ENCODE measurements at regions not wholly inside any gene's neighbourhood (a gene's known extent, or its start where the extent isn't known, plus 50 kb on each side); places are given as distances from the start of the nearest gene placed in this dataset.

- no peak for DNase-seq
Observed at GRCh38 chr2:81739966-81740365, 1435.4 kb upstream of the LRRTM1 start.

- no peak for DNase-seq
Observed at GRCh38 chr2:81734981-81735380, 1430.4 kb upstream of the LRRTM1 start.

GRCh38 chr2:81714817-81715216 is 1410.3 kb upstream of the LRRTM1 start:
- no peak for DNase-seq

GRCh38 chr2:81706856-81707255 is 1402.3 kb upstream of the LRRTM1 start:
- DNase-seq = no peak

GRCh38 chr2:81703831-81704230 is 1399.3 kb upstream of the LRRTM1 start:
- no peak for DNase-seq

GRCh38 chr2:81692566-81692965 is 1388.0 kb upstream of the LRRTM1 start:
- no peak for DNase-seq

- no peak for DNase-seq
Observed at GRCh38 chr2:81675641-81676040, 1371.1 kb upstream of the LRRTM1 start.

- DNase-seq = no peak
Observed at GRCh38 chr2:81672923-81673322, 1368.4 kb upstream of the LRRTM1 start.

- DNase-seq = no peak
Observed at GRCh38 chr2:81672516-81672915, 1368.0 kb upstream of the LRRTM1 start.

- DNase-seq = no peak
Observed at GRCh38 chr2:81670885-81671284, 1366.3 kb upstream of the LRRTM1 start.

- no peak for DNase-seq
Observed at GRCh38 chr2:81661081-81661480, 1356.5 kb upstream of the LRRTM1 start.

- DNase-seq = peak; percentile 15 to 16
Observed at GRCh38 chr2:81658227-81658626, 1353.7 kb upstream of the LRRTM1 start.

GRCh38 chr2:81650048-81650971 is 1345.8 kb upstream of the LRRTM1 start:
- DNase-seq = no peak

- DNase-seq = no peak
Observed at GRCh38 chr2:81648806-81649205, 1344.3 kb upstream of the LRRTM1 start.

- DNase-seq = no peak
Observed at GRCh38 chr2:81648370-81648769, 1343.8 kb upstream of the LRRTM1 start.

GRCh38 chr2:81647715-81648230 is 1343.2 kb upstream of the LRRTM1 start:
- no peak for DNase-seq

GRCh38 chr2:81645745-81646301 is 1341.3 kb upstream of the LRRTM1 start:
- DNase-seq = no peak

- no peak for DNase-seq
Observed at GRCh38 chr2:81644189-81644588, 1339.6 kb upstream of the LRRTM1 start.

- no peak for DNase-seq
Observed at GRCh38 chr2:81624825-81625224, 1320.3 kb upstream of the LRRTM1 start.

- no peak for DNase-seq
Observed at GRCh38 chr2:81600088-81600487, 1295.5 kb upstream of the LRRTM1 start.

GRCh38 chr2:81598453-81598852 is 1293.9 kb upstream of the LRRTM1 start:
- DNase-seq = no peak

- no peak for DNase-seq
Observed at GRCh38 chr2:81589406-81589805, 1284.9 kb upstream of the LRRTM1 start.

- no peak for DNase-seq
Observed at GRCh38 chr2:81583311-81584108, 1279.0 kb upstream of the LRRTM1 start.
